ENCODE measurements at regions not wholly inside any gene's neighbourhood (a gene's known extent, or its start where the extent isn't known, plus 50 kb on each side); places are given as distances from the start of the nearest gene placed in this dataset.

- DNase-seq (ENCODE audit: low read depth) = no peak
- no peak for TF ChIP-seq CTCF (IDR thresholded peaks at IDR 0.05; ENCODE audit: insufficient read depth, low read depth, low read length, missing control alignments)
- no peak overlapping the region for H3K4me3 ChIP-seq (ENCODE audit: low read length)
Observed at GRCh38 chr22:48336339-48337060, 1491.2 kb downstream of the BRD1 start.

GRCh38 chr22:48335442-48336139 is 1492.1 kb downstream of the BRD1 start:
- DNase-seq (ENCODE audit: low read depth) = no peak
- TF ChIP-seq CTCF (IDR thresholded peaks at IDR 0.05; ENCODE audit: insufficient read depth, low read depth, low read length, missing control alignments) = no peak
- H3K4me3 ChIP-seq (ENCODE audit: low read length) = no peak overlapping the region

GRCh38 chr22:48334971-48335370 is 1492.7 kb downstream of the BRD1 start:
- H3K4me3 ChIP-seq (ENCODE audit: low read length) = no peak overlapping the region
- TF ChIP-seq CTCF (IDR thresholded peaks at IDR 0.05; ENCODE audit: insufficient read depth, low read depth, low read length, missing control alignments) = no peak
- DNase-seq (ENCODE audit: low read depth) = no peak

GRCh38 chr22:48333816-48334735 is 1493.6 kb downstream of the BRD1 start:
- DNase-seq (ENCODE audit: low read depth) = no peak
- no peak overlapping the region for H3K4me3 ChIP-seq (ENCODE audit: low read length)
- no peak for TF ChIP-seq CTCF (IDR thresholded peaks at IDR 0.05; ENCODE audit: insufficient read depth, low read depth, low read length, missing control alignments)

- TF ChIP-seq CTCF (IDR thresholded peaks at IDR 0.05; ENCODE audit: insufficient read depth, low read depth, low read length, missing control alignments) = no peak
Observed at GRCh38 chr22:48333323-48333763, 1494.3 kb downstream of the BRD1 start.

GRCh38 chr22:48332438-48333322 is 1495.0 kb downstream of the BRD1 start:
- no peak overlapping the region for H3K4me3 ChIP-seq (ENCODE audit: low read length)
- no peak for DNase-seq (ENCODE audit: low read depth)
- TF ChIP-seq CTCF (IDR thresholded peaks at IDR 0.05; ENCODE audit: insufficient read depth, low read depth, low read length, missing control alignments) = no peak

More at GRCh38 chr22:48333323-48333763, 1494.3 kb downstream of the BRD1 start:
- no peak overlapping the region for H3K4me3 ChIP-seq (ENCODE audit: low read length)
- no peak for DNase-seq (ENCODE audit: low read depth)

All from epithelial cell of esophagus (primary cell).